Transverse colon (tissue), 4 donors: ENCODE measurements at regions not wholly inside any gene's neighbourhood (a gene's known extent, or its start where the extent isn't known, plus 50 kb on each side); places are given as distances from the start of the nearest gene placed in this dataset.

ENCODE experiments used
- EP300 ChIP-seq: sonication (generic); formaldehyde crosslinking; IDR thresholded peaks from one replicate; pipeline ENCODE4 v1.6.1; 2017; ENCODE audit warnings: antibody characterized with exemption, low read depth
- POLR2A ChIP-seq: fragments of 450-650 bp; IDR thresholded peaks from one replicate; pipeline ENCODE4 v1.6.1; 2016; ENCODE audit warnings: antibody characterized with exemption, mild to moderate bottlenecking, moderate library complexity
- POLR2AphosphoS5 ChIP-seq, 3 donors: sonication (generic); formaldehyde crosslinking; IDR thresholded peaks; one replicate each; pipeline ENCODE4 v1.6.1; 2016; ENCODE audit warnings: antibody characterized with exemption in 3 of 3
- TF ChIP-seq, protein P1 (sequence below), 5 experiments: fragments of 200-600 bp in 3 of 5; fragments of 450-650 bp in 2 of 5; sonication (generic) in 3 of 5; IDR thresholded peaks; 1 replicate in 2 of 5; 2 replicates in 3 of 5; pipeline ENCODE4 v1.5.1; 2016 to 2017; ENCODE audit warnings: antibody characterized with exemption in 5 of 5, inconsistent platforms in 3 of 5, mild to moderate bottlenecking in 2 of 5, moderate library complexity in 1 of 5

DNA sequence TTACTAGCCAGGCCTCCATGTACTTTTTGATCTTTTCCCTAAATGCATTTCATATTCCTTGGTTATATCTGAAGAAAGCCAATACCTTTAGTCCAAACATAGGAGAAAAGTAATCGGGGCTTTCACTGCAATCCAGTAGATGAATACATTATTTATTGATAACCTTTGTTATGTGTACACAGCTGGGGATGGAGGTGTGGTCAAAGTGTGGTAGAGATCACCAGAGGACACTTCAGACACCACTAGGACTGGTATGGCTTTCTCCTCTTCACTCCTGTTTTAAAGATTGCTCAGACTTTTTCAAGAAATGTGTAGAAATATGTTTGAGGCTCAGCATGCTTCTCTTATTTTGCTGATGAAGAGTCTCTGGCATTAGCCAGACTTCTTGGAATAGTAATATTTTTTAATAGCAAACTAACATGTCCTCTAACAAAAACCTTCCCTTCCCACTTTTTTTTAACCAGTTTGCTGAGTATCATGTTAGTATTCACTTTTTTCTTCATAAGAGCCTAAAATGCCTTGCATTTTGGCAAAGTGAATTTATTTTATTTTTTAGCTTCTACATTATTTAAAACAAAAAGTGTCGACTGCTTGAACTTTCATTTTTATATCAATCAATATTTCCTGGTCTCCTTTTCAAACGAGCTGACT is 65.6 kb upstream of the MBNL1 start:
- TF ChIP-seq, protein P1, sequence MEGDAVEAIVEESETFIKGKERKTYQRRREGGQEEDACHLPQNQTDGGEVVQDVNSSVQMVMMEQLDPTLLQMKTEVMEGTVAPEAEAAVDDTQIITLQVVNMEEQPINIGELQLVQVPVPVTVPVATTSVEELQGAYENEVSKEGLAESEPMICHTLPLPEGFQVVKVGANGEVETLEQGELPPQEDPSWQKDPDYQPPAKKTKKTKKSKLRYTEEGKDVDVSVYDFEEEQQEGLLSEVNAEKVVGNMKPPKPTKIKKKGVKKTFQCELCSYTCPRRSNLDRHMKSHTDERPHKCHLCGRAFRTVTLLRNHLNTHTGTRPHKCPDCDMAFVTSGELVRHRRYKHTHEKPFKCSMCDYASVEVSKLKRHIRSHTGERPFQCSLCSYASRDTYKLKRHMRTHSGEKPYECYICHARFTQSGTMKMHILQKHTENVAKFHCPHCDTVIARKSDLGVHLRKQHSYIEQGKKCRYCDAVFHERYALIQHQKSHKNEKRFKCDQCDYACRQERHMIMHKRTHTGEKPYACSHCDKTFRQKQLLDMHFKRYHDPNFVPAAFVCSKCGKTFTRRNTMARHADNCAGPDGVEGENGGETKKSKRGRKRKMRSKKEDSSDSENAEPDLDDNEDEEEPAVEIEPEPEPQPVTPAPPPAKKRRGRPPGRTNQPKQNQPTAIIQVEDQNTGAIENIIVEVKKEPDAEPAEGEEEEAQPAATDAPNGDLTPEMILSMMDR (IDR thresholded peaks at IDR 0.05), result no peak
- TF ChIP-seq POLR2A, result no peak
- TF ChIP-seq POLR2AphosphoS5 (IDR thresholded peaks at IDR 0.05), result no peak
- no peak for TF ChIP-seq EP300
